ENCODE measurements at regions not wholly inside any gene's neighbourhood (a gene's known extent, or its start where the extent isn't known, plus 50 kb on each side); places are given as distances from the start of the nearest gene placed in this dataset.

DNA sequence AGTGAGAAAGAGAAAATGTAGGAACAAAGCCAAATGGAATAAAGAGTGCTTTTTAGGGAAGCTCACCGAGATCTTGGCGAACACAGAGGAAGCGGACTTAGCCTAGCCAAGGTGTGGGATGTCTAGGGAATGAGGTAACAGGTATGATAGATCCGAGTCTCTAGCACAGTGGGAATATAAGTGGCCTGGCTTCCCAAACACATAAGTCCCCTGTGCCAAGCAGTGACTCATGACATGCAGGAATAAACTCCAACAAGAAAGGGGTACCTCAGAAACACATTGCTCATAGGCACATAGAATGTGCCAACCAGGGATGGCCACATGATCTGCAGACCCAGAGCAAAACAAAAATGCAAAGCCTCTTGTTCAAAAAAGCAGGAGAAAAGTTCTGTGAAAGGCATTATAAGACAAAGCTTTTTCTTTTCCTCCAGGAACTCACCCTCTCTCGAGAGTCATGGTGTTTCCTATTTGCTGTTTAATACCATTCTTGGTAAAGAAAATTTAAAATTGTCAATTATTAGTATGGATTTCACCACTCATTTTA lies 542.5 kb downstream of the GATA3 start:
- TF ChIP-seq, protein P1, sequence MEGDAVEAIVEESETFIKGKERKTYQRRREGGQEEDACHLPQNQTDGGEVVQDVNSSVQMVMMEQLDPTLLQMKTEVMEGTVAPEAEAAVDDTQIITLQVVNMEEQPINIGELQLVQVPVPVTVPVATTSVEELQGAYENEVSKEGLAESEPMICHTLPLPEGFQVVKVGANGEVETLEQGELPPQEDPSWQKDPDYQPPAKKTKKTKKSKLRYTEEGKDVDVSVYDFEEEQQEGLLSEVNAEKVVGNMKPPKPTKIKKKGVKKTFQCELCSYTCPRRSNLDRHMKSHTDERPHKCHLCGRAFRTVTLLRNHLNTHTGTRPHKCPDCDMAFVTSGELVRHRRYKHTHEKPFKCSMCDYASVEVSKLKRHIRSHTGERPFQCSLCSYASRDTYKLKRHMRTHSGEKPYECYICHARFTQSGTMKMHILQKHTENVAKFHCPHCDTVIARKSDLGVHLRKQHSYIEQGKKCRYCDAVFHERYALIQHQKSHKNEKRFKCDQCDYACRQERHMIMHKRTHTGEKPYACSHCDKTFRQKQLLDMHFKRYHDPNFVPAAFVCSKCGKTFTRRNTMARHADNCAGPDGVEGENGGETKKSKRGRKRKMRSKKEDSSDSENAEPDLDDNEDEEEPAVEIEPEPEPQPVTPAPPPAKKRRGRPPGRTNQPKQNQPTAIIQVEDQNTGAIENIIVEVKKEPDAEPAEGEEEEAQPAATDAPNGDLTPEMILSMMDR (IDR thresholded peaks at IDR 0.05; ENCODE audit: borderline replicate concordance, control extremely low read depth, extremely low read depth, insufficient read depth, missing control alignments), result no peak
- in situ Hi-C loops (cut with MboI; ENCODE audit: low sequenced_read_pairs, unreplicated experiment), result no loop called here
- no peak for DNase-seq (ENCODE audit: low spot score)

- TF ChIP-seq, protein P1 (IDR thresholded peaks at IDR 0.05; ENCODE audit: borderline replicate concordance, control extremely low read depth, extremely low read depth, insufficient read depth, missing control alignments), result no peak
- in situ Hi-C loops (cut with MboI; ENCODE audit: low sequenced_read_pairs, unreplicated experiment), result no loop called here
- DNase-seq (ENCODE audit: low spot score), result no peak
These were observed 545.7 kb downstream of the GATA3 start for GRCh38 chr10:8600192-8600591.

DNA sequence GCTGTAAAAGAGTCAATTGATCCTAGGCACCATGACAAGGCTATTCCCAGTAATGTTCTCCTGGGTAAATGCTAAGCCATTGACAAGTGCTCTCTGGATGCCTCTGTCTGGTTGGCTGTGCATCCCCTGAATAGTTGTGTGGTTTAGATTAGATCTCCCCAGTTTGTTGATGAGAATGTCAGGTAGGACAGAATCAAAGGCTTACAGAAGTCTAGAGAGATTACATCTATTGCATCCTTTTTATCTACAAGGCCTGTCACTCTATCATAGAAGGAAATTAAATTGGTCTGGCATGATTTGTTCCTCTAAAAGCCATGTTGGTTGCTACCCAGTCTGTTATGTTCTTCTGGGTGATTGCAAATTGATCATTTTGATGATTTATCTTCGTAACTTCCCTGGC lies 548.3 kb downstream of the GATA3 start:
- DNase-seq (ENCODE audit: low spot score), result no peak
- TF ChIP-seq, protein P1 (IDR thresholded peaks at IDR 0.05; ENCODE audit: borderline replicate concordance, control extremely low read depth, extremely low read depth, insufficient read depth, missing control alignments), result no peak
- in situ Hi-C loops (cut with MboI; ENCODE audit: low sequenced_read_pairs, unreplicated experiment), result no loop called here

- TF ChIP-seq, protein P1 (IDR thresholded peaks at IDR 0.05; ENCODE audit: borderline replicate concordance, control extremely low read depth, extremely low read depth, insufficient read depth, missing control alignments), result no peak
- DNase-seq (ENCODE audit: low spot score), result no peak
- in situ Hi-C loops (cut with MboI; ENCODE audit: low sequenced_read_pairs, unreplicated experiment), result no loop called here
These were observed 559.6 kb downstream of the GATA3 start for GRCh38 chr10:8614054-8614565.

GRCh38 chr10:8615118-8615517 lies 560.6 kb downstream of the GATA3 start:
- TF ChIP-seq, protein P1 (IDR thresholded peaks at IDR 0.05; ENCODE audit: borderline replicate concordance, control extremely low read depth, extremely low read depth, insufficient read depth, missing control alignments), result no peak
- DNase-seq (ENCODE audit: low spot score), result no peak
- in situ Hi-C loops (cut with MboI; ENCODE audit: low sequenced_read_pairs, unreplicated experiment), result no loop called here

DNA sequence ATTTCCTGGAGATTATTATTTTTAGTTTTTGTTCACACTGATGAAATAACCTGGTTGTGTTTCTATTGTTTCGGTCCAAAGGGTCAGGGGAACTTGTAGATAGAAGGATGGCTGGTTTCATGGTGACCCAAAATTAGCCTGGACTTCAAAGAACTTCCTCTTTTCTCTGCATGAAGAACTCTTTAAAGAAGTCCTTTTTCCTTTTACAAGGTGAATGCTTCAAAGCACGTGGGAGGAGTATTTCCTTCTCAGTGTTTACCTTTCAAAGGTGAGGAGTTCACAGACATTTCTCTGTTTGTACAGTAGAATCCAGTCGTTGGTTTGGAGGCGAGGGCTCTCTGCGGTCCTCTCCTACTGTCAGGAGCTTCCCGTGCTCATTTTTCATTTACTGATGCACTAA lies 561.7 kb downstream of the GATA3 start:
- DNase-seq (ENCODE audit: low spot score), result peak; percentile 27
- in situ Hi-C loops (cut with MboI; ENCODE audit: low sequenced_read_pairs, unreplicated experiment), result no loop called here
- TF ChIP-seq, protein P1 (IDR thresholded peaks at IDR 0.05; ENCODE audit: borderline replicate concordance, control extremely low read depth, extremely low read depth, insufficient read depth, missing control alignments), result no peak
